Neuronal stem cell (in vitro differentiated cells): ENCODE measurements at regions not wholly inside any gene's neighbourhood (a gene's known extent, or its start where the extent isn't known, plus 50 kb on each side); places are given as distances from the start of the nearest gene placed in this dataset.
"Not testable (repeated sequence)": the region's sequence is repeated elsewhere in the genome, so short reads cannot be mapped to it uniquely, and the experiment has no call there.

Experiments used
- DNase-seq: peaks from one replicate; pipeline ENCODE4 v3.0.0-alpha.2; 2013; ENCODE audit warnings: low spot score
- H2AFZ ChIP-seq: one replicate; pipeline ENCODE4 v1.6.1; 2013; ENCODE audit warnings: mild to moderate bottlenecking, low read length, inconsistent platforms
- H2AK5ac ChIP-seq: 2 replicates; pipeline ENCODE4 v1.6.1; 2013; ENCODE audit warnings: low read depth, mild to moderate bottlenecking, inconsistent platforms, low read length, moderate library complexity, mixed read lengths
- H2BK120ac ChIP-seq: 2 replicates; pipeline ENCODE4 v1.6.1; 2013; ENCODE audit warnings: low read depth, mild to moderate bottlenecking, inconsistent platforms, low read length, moderate library complexity, mixed read lengths
- H2BK12ac ChIP-seq: one replicate; pipeline ENCODE4 v1.6.1; 2013; ENCODE audit warnings: low read length, inconsistent platforms
- H2BK15ac ChIP-seq: 2 replicates; pipeline ENCODE4 v1.6.1; 2013; ENCODE audit warnings: mild to moderate bottlenecking, low read length, inconsistent platforms, mixed read lengths
- H2BK5ac ChIP-seq: one replicate; pipeline ENCODE4 v1.6.1; 2013; ENCODE audit warnings: inconsistent platforms, mild to moderate bottlenecking, low read length, moderate library complexity
- H3K14ac ChIP-seq: one replicate; pipeline ENCODE4 v1.6.1; 2013; ENCODE audit warnings: low read length, inconsistent platforms
- H3K18ac ChIP-seq: 2 replicates; pipeline ENCODE4 v1.6.1; 2013; ENCODE audit warnings: low read length, inconsistent platforms
- H3K23ac ChIP-seq: 2 replicates; pipeline ENCODE4 v1.6.1; 2013; ENCODE audit warnings: low read depth, mild to moderate bottlenecking, mixed read lengths, low read length, inconsistent platforms; ENCODE audit not compliant: poor library complexity
- H3K27ac ChIP-seq: replicated peaks from 3 replicates; pipeline ENCODE4 v1.5.1; 2013; ENCODE audit warnings: low read length, inconsistent platforms
- H3K27me3 ChIP-seq, 3 experiments: 2 replicates each; pipeline ENCODE4 v1.6.1; 2013; ENCODE audit warnings: low read length in 3 of 3, mild to moderate bottlenecking in 2 of 3, inconsistent platforms in 1 of 3, low read depth in 1 of 3, mixed read lengths in 1 of 3, moderate library complexity in 1 of 3; ENCODE audit not compliant: control insufficient read depth in 3 of 3, insufficient read depth in 3 of 3
- H3K36me3 ChIP-seq, 2 donors: replicated peaks in 1 of 2; 2 replicates each; pipeline ENCODE4 v1.6.1; 2013; ENCODE audit warnings: low read length in 2 of 2; ENCODE audit not compliant: control insufficient read depth in 2 of 2, insufficient read depth in 2 of 2
- H3K4ac ChIP-seq: 2 replicates; pipeline ENCODE4 v1.6.1; 2013; ENCODE audit warnings: inconsistent platforms, mild to moderate bottlenecking, low read length, moderate library complexity
- H3K4me1 ChIP-seq, 2 donors: 1 replicate in 1 of 2; 2 replicates in 1 of 2; pipeline ENCODE4 v1.6.1; 2013; ENCODE audit warnings: low read length in 2 of 2, low read depth in 1 of 2; ENCODE audit not compliant: control insufficient read depth in 2 of 2, insufficient read depth in 1 of 2
- H3K4me2 ChIP-seq: one replicate; pipeline ENCODE4 v1.6.1; 2013; ENCODE audit warnings: mild to moderate bottlenecking, low read length, inconsistent platforms; ENCODE audit not compliant: insufficient read depth, poor library complexity, severe bottlenecking
- H3K4me3 ChIP-seq, 2 donors: 2 replicates each; pipeline ENCODE4 v1.5.1; 2013; ENCODE audit warnings: low read length in 2 of 2, mild to moderate bottlenecking in 2 of 2, inconsistent platforms in 1 of 2, moderate library complexity in 1 of 2
- H3K79me1 ChIP-seq: one replicate; pipeline ENCODE4 v1.6.1; 2013; ENCODE audit warnings: low read depth, mild to moderate bottlenecking, inconsistent platforms, low read length, moderate library complexity
- H3K9ac ChIP-seq: one replicate; pipeline ENCODE4 v1.6.1; 2013; ENCODE audit warnings: mild to moderate bottlenecking, low read depth, low read length, inconsistent platforms; ENCODE audit not compliant: poor library complexity
- H3K9me3 ChIP-seq, 2 donors: replicated peaks in 1 of 2; 2 replicates each; pipeline versions ENCODE3 to v1.6.1; 2013; ENCODE audit warnings: low read length in 2 of 2, mild to moderate bottlenecking in 2 of 2, inconsistent platforms in 1 of 2, low read depth in 1 of 2, mixed read lengths in 1 of 2, moderate library complexity in 1 of 2; ENCODE audit not compliant: control insufficient read depth in 2 of 2, insufficient read depth in 1 of 2
- H4K8ac ChIP-seq: one replicate; pipeline ENCODE4 v1.6.1; 2013; ENCODE audit warnings: low read depth, mild to moderate bottlenecking, inconsistent platforms, low read length, moderate library complexity
- H4K91ac ChIP-seq: one replicate; pipeline ENCODE4 v1.6.1; 2013; ENCODE audit warnings: low read length, low read depth, mild to moderate bottlenecking, inconsistent platforms; ENCODE audit not compliant: poor library complexity
- WGBS, 2 donors: extraction: QIAGEN DNeasy Blood & Tissue Kit; methylation state at CpG; one replicate each; pipeline ENCODE4 v1.1.7; 2013; ENCODE audit warnings: missing lambda C conversion rate in 2 of 2, mixed read lengths in 1 of 2; ENCODE audit not compliant: insufficient read length in 2 of 2, insufficient replicate concordance in 1 of 2; ENCODE audit errors: extremely low coverage in 2 of 2; 5-methylcytosine and 5-hydroxymethylcytosine counted together

GRCh38 chr4:125650557-125650956 is 335.8 kb downstream of the FAT4 start:
- Histone ChIP-seq H3K27me3 (no peaks in the 10 kb centered on the region), H3K27ac (no peak overlapping the region), H3K36me3 (no peaks in the 10 kb centered on the region), H3K4me3 (no peak overlapping the region), H2AFZ (no peak overlapping the region), H3K4me2 (no peak overlapping the region), H4K91ac (no peak overlapping the region), H3K4ac (no peak overlapping the region), H2AK5ac (no peak overlapping the region), H3K9me3 (peaks cover 0 to 2% of the 10 kb centered on the region in 2 donors), H2BK15ac (no peak overlapping the region), H2BK12ac (no peak overlapping the region), H3K4me1 (no peaks in the 10 kb centered on the region), H4K8ac (no peak overlapping the region), H3K79me1 (no peaks in the 10 kb centered on the region), H2BK120ac (no peak overlapping the region), H3K14ac (no peak overlapping the region), H3K9ac (no peak overlapping the region), H2BK5ac (no peak overlapping the region), H3K23ac (no peak overlapping the region), H3K18ac (no peak overlapping the region)
- no peak for DNase-seq

DNA sequence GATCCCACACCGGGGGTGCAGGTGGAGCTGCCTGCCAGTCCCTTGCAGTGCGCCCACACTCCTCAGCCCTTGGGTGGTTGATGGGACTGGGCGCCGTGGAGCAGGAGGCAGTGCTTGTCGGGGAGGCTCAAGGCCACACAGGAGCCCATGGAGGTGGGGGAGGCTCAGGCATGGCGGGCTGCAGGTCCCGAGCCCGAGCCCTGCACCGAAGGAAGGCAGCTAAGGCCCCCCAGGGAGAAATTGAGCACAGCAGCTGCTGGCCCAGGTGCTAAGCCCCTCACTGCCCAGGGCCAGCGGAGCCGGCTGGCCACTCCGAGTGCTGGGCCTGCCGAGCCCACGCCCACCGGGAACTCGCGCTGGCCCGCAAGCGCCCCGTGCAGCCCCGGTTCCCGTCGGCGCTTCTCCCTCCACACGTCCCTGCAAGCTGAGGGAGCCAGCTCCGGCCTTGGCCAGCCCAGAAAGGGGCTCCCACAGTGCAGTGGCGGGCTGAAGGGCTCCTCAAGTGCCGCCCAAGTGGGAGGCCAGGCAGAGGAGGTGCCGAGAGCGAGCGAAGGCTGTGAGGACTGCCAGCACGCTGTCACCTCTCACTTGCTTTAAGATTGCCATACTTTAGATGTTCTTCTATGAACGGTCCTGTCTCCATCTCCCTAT is 337.1 kb downstream of the FAT4 start:
- H3K4ac ChIP-seq, H4K91ac ChIP-seq, H3K9ac ChIP-seq, H3K79me1 ChIP-seq, H2BK15ac ChIP-seq, H3K4me3 ChIP-seq, H3K36me3 ChIP-seq, H2BK120ac ChIP-seq, H3K23ac ChIP-seq, H3K9me3 ChIP-seq, H3K14ac ChIP-seq, H2AFZ ChIP-seq, H3K27me3 ChIP-seq, H3K4me1 ChIP-seq, H2BK12ac ChIP-seq, H4K8ac ChIP-seq, H2AK5ac ChIP-seq, DNase-seq, H2BK5ac ChIP-seq, H3K18ac ChIP-seq, H3K27ac ChIP-seq, H3K4me2 ChIP-seq: not testable (repeated sequence)
- no CpG with 5 or more reads among the region's 33 CpGs for WGBS, 2 donors

- no peak overlapping the region for H2BK5ac ChIP-seq
- no peak overlapping the region for H2AK5ac ChIP-seq
- no peak overlapping the region for H3K14ac ChIP-seq
- H2AFZ ChIP-seq: no peak overlapping the region
- H3K4me1 ChIP-seq: no peaks in the 10 kb centered on the region
- H3K79me1 ChIP-seq: no peaks in the 10 kb centered on the region
- no peak overlapping the region for H4K8ac ChIP-seq
- H3K27ac ChIP-seq: no peak overlapping the region
- no peaks in the 10 kb centered on the region for H3K9me3 ChIP-seq
- no peak overlapping the region for H2BK12ac ChIP-seq
- no peaks in the 10 kb centered on the region for H3K36me3 ChIP-seq
- H2BK120ac ChIP-seq: no peak overlapping the region
- H3K9ac ChIP-seq: no peak overlapping the region
- H4K91ac ChIP-seq: no peak overlapping the region
- H2BK15ac ChIP-seq: no peak overlapping the region
- H3K18ac ChIP-seq: no peak overlapping the region
- no peak overlapping the region for H3K23ac ChIP-seq
- no peaks in the 10 kb centered on the region for H3K27me3 ChIP-seq
- H3K4me3 ChIP-seq: no peak overlapping the region
- no peak for DNase-seq
- peak overlapping the region; percentile 11 for H3K4me2 ChIP-seq
- H3K4ac ChIP-seq: no peak overlapping the region
These were observed 344.0 kb downstream of the FAT4 start for GRCh38 chr4:125658773-125659172.

DNA sequence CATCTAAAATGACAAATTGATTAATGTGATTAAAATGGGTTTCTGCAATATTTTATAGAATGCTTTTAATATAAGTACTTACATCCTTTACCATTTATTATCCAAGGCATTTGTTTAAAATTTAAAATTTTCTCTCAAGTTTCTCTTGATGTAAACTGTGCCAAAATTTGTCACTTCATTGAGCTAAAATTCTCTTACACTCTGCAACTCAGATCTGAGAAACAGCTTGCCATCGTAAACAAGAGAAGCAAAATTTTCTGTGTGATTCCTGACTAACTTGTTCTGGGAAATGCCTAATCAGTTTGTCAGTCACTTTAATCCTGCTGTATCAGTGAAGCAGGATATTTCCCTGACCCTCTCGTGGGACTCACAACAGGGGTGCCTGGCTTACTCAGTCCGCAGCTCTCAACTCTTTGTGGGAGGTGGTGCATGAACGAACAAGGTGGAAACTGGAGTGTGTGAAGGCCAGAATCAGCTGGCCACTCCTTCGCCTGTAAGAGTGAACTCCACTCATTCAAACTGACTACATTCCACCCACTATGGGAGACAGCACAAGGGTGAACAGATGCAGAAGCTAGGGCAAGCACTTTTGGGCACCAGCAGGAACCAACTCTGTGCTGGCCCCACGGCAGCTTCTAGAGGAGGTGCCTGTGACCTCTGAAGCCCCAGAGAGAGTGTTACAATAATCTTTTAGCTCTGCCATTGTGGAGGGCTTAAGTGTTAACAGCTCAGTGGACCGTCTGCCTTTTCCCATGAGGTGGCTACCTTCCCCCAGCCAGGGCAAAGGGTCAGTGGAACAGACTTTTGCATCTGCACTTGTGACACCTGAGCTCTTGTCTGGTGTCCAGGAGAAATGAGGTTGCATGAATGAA is 349.4 kb downstream of the FAT4 start:
- H3K4me2 ChIP-seq: no peak overlapping the region
- no peak overlapping the region for H2BK12ac ChIP-seq
- H2AFZ ChIP-seq: peak overlapping the region; percentile 58
- peak overlapping the region; percentile 71 for H2BK5ac ChIP-seq
- WGBS, 2 donors: no CpG with 5 or more reads among the region's 7 CpGs
- H2BK15ac ChIP-seq: no peak overlapping the region
- no peak overlapping the region for H4K8ac ChIP-seq
- H3K18ac ChIP-seq: no peak overlapping the region
- no peaks in the 10 kb centered on the region for H3K79me1 ChIP-seq
- no peaks in the 10 kb centered on the region for H3K27me3 ChIP-seq
- no peak overlapping the region for H3K4me3 ChIP-seq
- no peak overlapping the region for H2AK5ac ChIP-seq
- H3K9me3 ChIP-seq: peaks cover 1 to 6% of the 10 kb centered on the region in 2 donors
- no peak for DNase-seq
- H3K27ac ChIP-seq: peak overlapping the region; percentile 23
- H3K4ac ChIP-seq: no peak overlapping the region
- no peak overlapping the region for H3K14ac ChIP-seq
- H3K36me3 ChIP-seq: no peaks in the 10 kb centered on the region
- no peak overlapping the region for H3K9ac ChIP-seq
- no peak overlapping the region for H3K23ac ChIP-seq
- no peak overlapping the region for H4K91ac ChIP-seq
- peaks cover 0 to 5% of the 10 kb centered on the region in 2 donors for H3K4me1 ChIP-seq
- H2BK120ac ChIP-seq: no peak overlapping the region
